ENCODE measurements at regions not wholly inside any gene's neighbourhood (a gene's known extent, or its start where the extent isn't known, plus 50 kb on each side); places are given as distances from the start of the nearest gene placed in this dataset.
"Not testable (repeated sequence)": the region's sequence is repeated elsewhere in the genome, so short reads cannot be mapped to it uniquely, and the experiment has no call there.

- TF ChIP-seq POLR2AphosphoS5 (IDR thresholded peaks at IDR 0.05; ENCODE audit: low read depth, low read length); POLR2A (IDR thresholded peaks at IDR 0.05; ENCODE audit: low read depth, low read length); PAX5 (IDR thresholded peaks at IDR 0.05; ENCODE audit: insufficient read depth, low read length, severe bottlenecking); TAF1 (IDR thresholded peaks at IDR 0.05; ENCODE audit: low read depth, low read length); POU2F2 (IDR thresholded peaks at IDR 0.05; ENCODE audit: low read depth, low read length); SPI1 (IDR thresholded peaks at IDR 0.05; ENCODE audit: low read depth, low read length): not testable (repeated sequence)
Observed at GRCh38 chr1:206387631-206388030, 82.6 kb upstream of the IKBKE start.
